ENCODE measurements at regions not wholly inside any gene's neighbourhood (a gene's known extent, or its start where the extent isn't known, plus 50 kb on each side); places are given as distances from the start of the nearest gene placed in this dataset.
"Not testable (repeated sequence)": the region's sequence is repeated elsewhere in the genome, so short reads cannot be mapped to it uniquely, and the experiment has no call there.

DNA sequence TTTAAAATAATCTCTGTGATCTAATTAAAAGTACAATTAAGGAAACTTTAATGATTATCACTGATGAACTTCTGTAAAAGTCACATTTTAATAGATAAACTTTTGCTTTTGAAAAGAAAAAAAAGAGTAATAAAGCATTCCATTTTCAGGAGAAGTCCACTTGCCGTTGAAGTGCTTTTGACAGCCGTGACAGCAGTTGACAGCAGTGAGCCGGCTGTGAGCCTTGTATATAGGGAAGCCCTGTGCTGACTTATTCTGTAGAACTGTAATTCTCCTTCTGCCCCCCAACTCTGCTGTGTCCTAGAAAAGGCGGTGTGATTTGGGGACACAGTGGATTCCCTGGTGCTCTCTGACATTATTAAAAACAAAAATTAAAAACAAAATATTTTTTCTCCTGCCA, 78.0 kb downstream of the POM121L12 start:
- H3K27ac Mint-ChIP-seq, result no peak overlapping the region
- Histone ChIP-seq H3K9me3 (ENCODE audit: control insufficient read depth in 2 of 2, low read length in 2 of 2) (no peaks in the 10 kb centered on the region), H3K4me1 (ENCODE audit: control insufficient read depth, insufficient read depth, low read length, poor library complexity, severe bottlenecking) (no peaks in the 10 kb centered on the region), H3K27me3 (ENCODE audit: control insufficient read depth, insufficient read depth, low read length) (no peaks in the 10 kb centered on the region), H3K4me3 (ENCODE audit: low read depth, low read length) (no peak overlapping the region), H3K27ac (ENCODE audit: insufficient read depth, low read length, poor library complexity, severe bottlenecking) (no peak overlapping the region), H3K36me3 (ENCODE audit: control insufficient read depth, insufficient read depth, low read length) (no peaks in the 10 kb centered on the region)
- no peaks in the 10 kb centered on the region for H3K36me3 Mint-ChIP-seq
- H3K4me1 Mint-ChIP-seq, result no peaks in the 10 kb centered on the region
- H3K9me3 Mint-ChIP-seq, result peaks cover 5 to 28% (median 16%) of the 10 kb centered on the region in 7 donors
- DNase-seq (no peak), ATAC-seq (ENCODE audit: low read depth in 2 of 2) (no peak)
- H3K27me3 Mint-ChIP-seq, result no peaks in the 10 kb centered on the region
- no peak overlapping the region for H3K4me3 Mint-ChIP-seq

- Mint-ChIP-seq H3K27ac (no peak overlapping the region), H3K4me1 (no peaks in the 10 kb centered on the region), H3K4me3 (no peak overlapping the region), H3K9me3 (peaks cover 2 to 24% (median 12%) of the 10 kb centered on the region in 7 donors), H3K36me3 (no peaks in the 10 kb centered on the region), H3K27me3 (no peaks in the 10 kb centered on the region)
- ATAC-seq (ENCODE audit: low read depth in 2 of 2), result no peak
- H3K27ac ChIP-seq (ENCODE audit: insufficient read depth, low read length, poor library complexity, severe bottlenecking), result no peak overlapping the region
- H3K9me3 ChIP-seq (ENCODE audit: control insufficient read depth in 2 of 2, low read length in 2 of 2), result no peaks in the 10 kb centered on the region
- H3K4me1 ChIP-seq (ENCODE audit: control insufficient read depth, insufficient read depth, low read length, poor library complexity, severe bottlenecking), result no peaks in the 10 kb centered on the region
- no peak for DNase-seq
- no peak overlapping the region for H3K4me3 ChIP-seq (ENCODE audit: low read depth, low read length)
- H3K36me3 ChIP-seq (ENCODE audit: control insufficient read depth, insufficient read depth, low read length), result no peaks in the 10 kb centered on the region
- no peaks in the 10 kb centered on the region for H3K27me3 ChIP-seq (ENCODE audit: control insufficient read depth, insufficient read depth, low read length)
Measured at GRCh38 chr7:53119514-53119941, 84.1 kb downstream of the POM121L12 start.

DNA sequence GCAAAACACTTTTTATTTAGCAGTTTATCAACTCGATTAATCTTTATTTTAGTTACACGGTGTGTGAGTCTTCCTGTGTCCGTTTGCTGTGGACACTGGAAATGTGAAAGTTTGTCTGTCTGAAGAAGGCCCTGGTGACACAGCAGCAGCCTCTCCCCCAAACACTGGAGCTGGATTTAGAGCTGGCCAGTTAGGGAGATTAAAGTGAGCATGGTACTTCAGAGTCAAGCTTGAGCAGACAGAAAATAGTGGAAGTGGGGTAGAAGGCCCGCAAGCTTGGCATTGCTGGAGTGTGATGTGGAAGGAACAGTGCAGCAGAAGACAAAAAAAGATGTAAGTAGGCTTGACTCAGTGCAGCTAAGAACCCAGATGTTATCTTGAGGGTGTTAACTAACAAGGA, 85.9 kb downstream of the POM121L12 start:
- no peaks in the 10 kb centered on the region for H3K4me1 ChIP-seq (ENCODE audit: control insufficient read depth, insufficient read depth, low read length, poor library complexity, severe bottlenecking)
- Mint-ChIP-seq H3K27ac (no peak overlapping the region), H3K27me3 (no peaks in the 10 kb centered on the region), H3K9me3 (peaks cover 0 to 24% (median 11%) of the 10 kb centered on the region in 7 donors), H3K36me3 (no peaks in the 10 kb centered on the region), H3K4me3 (no peak overlapping the region), H3K4me1 (no peaks in the 10 kb centered on the region)
- no peak overlapping the region for H3K27ac ChIP-seq (ENCODE audit: insufficient read depth, low read length, poor library complexity, severe bottlenecking)
- ATAC-seq (ENCODE audit: low read depth in 2 of 2) (no peak), DNase-seq (no peak)
- H3K4me3 ChIP-seq (ENCODE audit: low read depth, low read length), result no peak overlapping the region
- H3K36me3 ChIP-seq (ENCODE audit: control insufficient read depth, insufficient read depth, low read length), result no peaks in the 10 kb centered on the region
- H3K9me3 ChIP-seq (ENCODE audit: control insufficient read depth in 2 of 2, low read length in 2 of 2), result no peaks in the 10 kb centered on the region
- no peaks in the 10 kb centered on the region for H3K27me3 ChIP-seq (ENCODE audit: control insufficient read depth, insufficient read depth, low read length)

- H3K27ac ChIP-seq (ENCODE audit: insufficient read depth, low read length, poor library complexity, severe bottlenecking), result no peak overlapping the region
- Mint-ChIP-seq H3K27ac (no peak overlapping the region), H3K36me3 (no peaks in the 10 kb centered on the region), H3K4me3 (no peak overlapping the region), H3K9me3 (peaks cover 2 to 16% (median 8%) of the 10 kb centered on the region in 7 donors), H3K4me1 (no peaks in the 10 kb centered on the region), H3K27me3 (no peaks in the 10 kb centered on the region)
- ATAC-seq (ENCODE audit: low read depth in 2 of 2) (no peak), DNase-seq (no peak)
- peaks cover 0 to 5% of the 10 kb centered on the region in 2 experiments for H3K9me3 ChIP-seq (ENCODE audit: control insufficient read depth in 2 of 2, low read length in 2 of 2)
- H3K4me3 ChIP-seq (ENCODE audit: low read depth, low read length), result no peak overlapping the region
- no peaks in the 10 kb centered on the region for H3K36me3 ChIP-seq (ENCODE audit: control insufficient read depth, insufficient read depth, low read length)
- H3K27me3 ChIP-seq (ENCODE audit: control insufficient read depth, insufficient read depth, low read length), result no peaks in the 10 kb centered on the region
- H3K4me1 ChIP-seq (ENCODE audit: control insufficient read depth, insufficient read depth, low read length, poor library complexity, severe bottlenecking), result no peaks in the 10 kb centered on the region
Measured at GRCh38 chr7:53131697-53132096, 96.3 kb downstream of the POM121L12 start.

DNA sequence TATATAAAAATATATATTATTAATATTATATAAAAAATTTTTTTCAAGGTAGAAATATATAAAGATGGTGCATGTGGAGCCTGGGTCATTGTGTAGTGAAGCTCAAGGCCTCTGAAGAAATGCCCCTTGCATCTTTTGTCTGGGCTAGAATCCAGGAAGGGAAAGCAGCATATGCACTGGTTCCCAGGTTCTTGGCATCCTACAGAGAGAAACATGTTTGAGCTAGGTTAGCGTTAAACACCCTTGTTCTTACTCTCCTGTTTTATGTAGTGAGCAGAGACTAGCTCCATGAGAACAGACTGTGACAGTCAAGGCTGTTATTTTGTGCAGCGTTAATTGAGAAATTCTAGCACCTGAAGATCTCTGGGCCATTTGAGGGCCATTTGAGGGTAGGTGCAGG, 116.1 kb downstream of the POM121L12 start:
- Histone ChIP-seq H3K27ac (ENCODE audit: insufficient read depth, low read length, poor library complexity, severe bottlenecking) (no peak overlapping the region), H3K4me3 (ENCODE audit: low read depth, low read length) (no peak overlapping the region), H3K4me1 (ENCODE audit: control insufficient read depth, insufficient read depth, low read length, poor library complexity, severe bottlenecking) (no peaks in the 10 kb centered on the region), H3K9me3 (ENCODE audit: control insufficient read depth in 2 of 2, low read length in 2 of 2) (peaks cover 0 to 2% of the 10 kb centered on the region in 2 experiments), H3K27me3 (ENCODE audit: control insufficient read depth, insufficient read depth, low read length) (no peaks in the 10 kb centered on the region), H3K36me3 (ENCODE audit: control insufficient read depth, insufficient read depth, low read length) (no peaks in the 10 kb centered on the region)
- Mint-ChIP-seq H3K36me3 (no peaks in the 10 kb centered on the region), H3K27ac (no peak overlapping the region), H3K27me3 (no peaks in the 10 kb centered on the region), H3K9me3 (peaks cover 0 to 24% (median 13%) of the 10 kb centered on the region in 7 donors), H3K4me1 (no peaks in the 10 kb centered on the region), H3K4me3 (no peak overlapping the region)
- no peak for DNase-seq
- no peak for ATAC-seq (ENCODE audit: low read depth in 2 of 2)

GRCh38 chr7:53187184-53187583, 151.8 kb downstream of the POM121L12 start:
- H3K36me3 ChIP-seq (ENCODE audit: control insufficient read depth, insufficient read depth, low read length); DNase-seq; H3K4me1 ChIP-seq (ENCODE audit: control insufficient read depth, insufficient read depth, low read length, poor library complexity, severe bottlenecking); H3K4me3 Mint-ChIP-seq; H3K4me3 ChIP-seq (ENCODE audit: low read depth, low read length); H3K4me1 Mint-ChIP-seq; H3K27me3 ChIP-seq (ENCODE audit: control insufficient read depth, insufficient read depth, low read length); ATAC-seq (ENCODE audit: low read depth in 2 of 2); H3K27ac ChIP-seq (ENCODE audit: insufficient read depth, low read length, poor library complexity, severe bottlenecking); H3K27me3 Mint-ChIP-seq; H3K27ac Mint-ChIP-seq; H3K36me3 Mint-ChIP-seq: not testable (repeated sequence)
- H3K9me3 Mint-ChIP-seq, result peaks cover 0 to 18% (median 5%) of the 10 kb centered on the region in 7 donors
- peaks cover 7 to 15% of the 10 kb centered on the region in 2 experiments for H3K9me3 ChIP-seq (ENCODE audit: control insufficient read depth in 2 of 2, low read length in 2 of 2)

GRCh38 chr7:53191191-53191695, 155.8 kb downstream of the POM121L12 start:
- H3K27ac ChIP-seq (ENCODE audit: insufficient read depth, low read length, poor library complexity, severe bottlenecking), result no peak overlapping the region
- Mint-ChIP-seq H3K4me1 (no peaks in the 10 kb centered on the region), H3K27ac (no peak overlapping the region), H3K9me3 (peaks cover 1 to 24% (median 5%) of the 10 kb centered on the region in 7 donors), H3K4me3 (no peak overlapping the region), H3K27me3 (no peaks in the 10 kb centered on the region), H3K36me3 (no peaks in the 10 kb centered on the region)
- no peaks in the 10 kb centered on the region for H3K4me1 ChIP-seq (ENCODE audit: control insufficient read depth, insufficient read depth, low read length, poor library complexity, severe bottlenecking)
- ATAC-seq (ENCODE audit: low read depth in 2 of 2), result no peak
- H3K36me3 ChIP-seq (ENCODE audit: control insufficient read depth, insufficient read depth, low read length), result no peaks in the 10 kb centered on the region
- DNase-seq, result no peak
- peaks cover 0 to 3% of the 10 kb centered on the region in 2 experiments for H3K9me3 ChIP-seq (ENCODE audit: control insufficient read depth in 2 of 2, low read length in 2 of 2)
- H3K27me3 ChIP-seq (ENCODE audit: control insufficient read depth, insufficient read depth, low read length), result no peaks in the 10 kb centered on the region
- no peak overlapping the region for H3K4me3 ChIP-seq (ENCODE audit: low read depth, low read length)

DNA sequence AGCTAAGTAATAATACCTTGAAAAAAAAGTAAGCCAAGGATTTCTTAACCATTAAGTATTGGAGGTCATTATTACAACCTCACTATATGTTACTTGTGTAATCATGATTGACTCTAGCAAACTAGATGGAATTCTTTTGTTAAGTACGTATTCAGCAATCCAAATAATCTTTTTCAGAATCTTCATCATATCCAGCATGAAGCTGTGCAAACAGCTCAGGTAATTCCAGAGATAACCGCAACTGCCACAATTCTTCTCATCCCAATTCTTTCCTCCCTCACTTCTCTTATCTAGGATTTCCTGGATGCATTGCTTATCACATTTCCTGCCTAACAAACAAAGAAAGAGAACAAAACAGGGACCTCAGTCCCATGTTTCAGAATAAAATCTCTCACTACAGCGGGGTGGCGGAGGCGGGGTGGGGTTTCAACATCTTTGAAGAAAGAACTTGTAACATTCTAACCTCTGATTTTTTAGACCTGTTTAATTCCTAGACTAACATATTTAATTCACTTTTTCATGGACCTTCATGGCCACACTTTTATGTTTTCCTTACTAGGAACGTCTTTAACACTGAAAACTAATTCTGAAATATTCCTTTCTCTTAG, 156.5 kb downstream of the POM121L12 start:
- no peak for DNase-seq
- Mint-ChIP-seq H3K4me1 (no peaks in the 10 kb centered on the region), H3K27ac (no peak overlapping the region), H3K9me3 (peaks cover 2 to 24% (median 5%) of the 10 kb centered on the region in 7 donors), H3K27me3 (no peaks in the 10 kb centered on the region), H3K4me3 (no peak overlapping the region), H3K36me3 (no peaks in the 10 kb centered on the region)
- H3K36me3 ChIP-seq (ENCODE audit: control insufficient read depth, insufficient read depth, low read length), result no peaks in the 10 kb centered on the region
- ATAC-seq (ENCODE audit: low read depth in 2 of 2), result no peak
- H3K9me3 ChIP-seq (ENCODE audit: control insufficient read depth in 2 of 2, low read length in 2 of 2), result peaks cover 0 to 3% of the 10 kb centered on the region in 2 experiments
- H3K27ac ChIP-seq (ENCODE audit: insufficient read depth, low read length, poor library complexity, severe bottlenecking), result no peak overlapping the region
- no peaks in the 10 kb centered on the region for H3K4me1 ChIP-seq (ENCODE audit: control insufficient read depth, insufficient read depth, low read length, poor library complexity, severe bottlenecking)
- H3K4me3 ChIP-seq (ENCODE audit: low read depth, low read length), result no peak overlapping the region
- no peaks in the 10 kb centered on the region for H3K27me3 ChIP-seq (ENCODE audit: control insufficient read depth, insufficient read depth, low read length)
